SKM-1 treated with dmso at 0.1 percent for 144 hours (cell line): ENCODE measurements at regions not wholly inside any gene's neighbourhood (a gene's known extent, or its start where the extent isn't known, plus 50 kb on each side); places are given as distances from the start of the nearest gene placed in this dataset.

Experiments used
- DNase-seq: peaks from one replicate; lab custom pipeline; 2025; ENCODE audit not compliant: unreplicated experiment; lab: John Stamatoyannopoulos, UW

GRCh38 chrX:68897118-68897945 lies 68.5 kb downstream of the EFNB1 start:
- DNase-seq = no peak

DNA sequence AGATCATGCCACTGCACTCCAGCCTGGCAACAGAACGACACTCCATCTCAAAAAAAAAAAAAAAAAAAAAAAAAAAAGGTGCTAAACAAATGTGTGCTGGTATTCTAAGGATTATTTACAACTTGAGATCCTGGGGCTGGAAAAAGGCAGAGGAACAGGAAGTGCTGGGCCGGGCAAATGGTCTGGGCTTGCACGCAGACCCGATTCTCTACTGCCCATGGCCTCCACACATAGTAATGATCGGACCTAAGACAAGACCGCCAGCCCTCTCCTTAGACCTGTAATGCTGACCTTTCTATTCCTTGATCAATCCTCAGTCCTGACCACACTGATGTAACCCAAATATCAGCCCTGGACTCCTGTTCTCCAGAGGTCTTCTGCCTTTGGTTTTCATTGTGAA lies 67.8 kb downstream of the EFNB1 start:
- DNase-seq = no peak

DNA sequence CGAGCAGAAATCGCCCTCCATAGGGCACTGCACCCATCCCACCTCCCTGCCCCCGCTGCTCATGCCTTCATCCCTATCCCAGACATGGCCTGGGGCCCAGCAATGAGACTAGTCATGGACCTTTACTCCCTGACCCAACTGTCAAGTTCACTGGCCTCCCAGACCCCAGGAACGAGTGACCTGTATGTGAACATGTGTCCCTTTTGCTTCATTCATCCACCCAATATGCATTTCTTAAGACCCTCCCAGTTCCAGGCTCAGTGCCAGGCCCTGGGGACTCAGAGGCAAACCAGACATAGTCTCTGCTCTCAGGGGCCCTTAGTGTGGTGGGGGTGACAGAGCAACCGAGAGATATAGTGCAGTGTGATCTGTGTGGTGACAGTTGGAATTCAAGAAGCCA lies 67.0 kb downstream of the EFNB1 start:
- DNase-seq = no peak

DNA sequence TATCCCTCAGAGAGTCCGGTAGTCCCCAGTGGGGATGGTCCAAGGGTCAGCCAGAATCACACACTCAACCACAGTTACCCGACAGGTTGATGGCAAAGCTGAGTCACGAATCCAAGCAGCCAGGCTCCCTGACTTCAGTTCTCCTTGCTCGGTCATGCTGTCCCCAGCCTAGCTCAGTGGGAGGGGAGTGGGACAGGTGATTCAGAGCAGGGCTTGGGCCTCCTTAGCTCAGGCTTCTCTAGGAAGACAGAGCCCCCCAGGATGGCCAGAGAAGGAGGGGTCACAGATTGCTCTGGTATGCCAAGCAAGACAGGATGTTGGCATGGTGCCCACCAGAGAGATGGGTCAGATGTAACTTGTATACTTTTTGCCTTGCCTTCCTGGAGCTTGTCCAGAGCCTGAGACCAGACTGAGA lies 66.5 kb downstream of the EFNB1 start:
- DNase-seq = no peak

DNA sequence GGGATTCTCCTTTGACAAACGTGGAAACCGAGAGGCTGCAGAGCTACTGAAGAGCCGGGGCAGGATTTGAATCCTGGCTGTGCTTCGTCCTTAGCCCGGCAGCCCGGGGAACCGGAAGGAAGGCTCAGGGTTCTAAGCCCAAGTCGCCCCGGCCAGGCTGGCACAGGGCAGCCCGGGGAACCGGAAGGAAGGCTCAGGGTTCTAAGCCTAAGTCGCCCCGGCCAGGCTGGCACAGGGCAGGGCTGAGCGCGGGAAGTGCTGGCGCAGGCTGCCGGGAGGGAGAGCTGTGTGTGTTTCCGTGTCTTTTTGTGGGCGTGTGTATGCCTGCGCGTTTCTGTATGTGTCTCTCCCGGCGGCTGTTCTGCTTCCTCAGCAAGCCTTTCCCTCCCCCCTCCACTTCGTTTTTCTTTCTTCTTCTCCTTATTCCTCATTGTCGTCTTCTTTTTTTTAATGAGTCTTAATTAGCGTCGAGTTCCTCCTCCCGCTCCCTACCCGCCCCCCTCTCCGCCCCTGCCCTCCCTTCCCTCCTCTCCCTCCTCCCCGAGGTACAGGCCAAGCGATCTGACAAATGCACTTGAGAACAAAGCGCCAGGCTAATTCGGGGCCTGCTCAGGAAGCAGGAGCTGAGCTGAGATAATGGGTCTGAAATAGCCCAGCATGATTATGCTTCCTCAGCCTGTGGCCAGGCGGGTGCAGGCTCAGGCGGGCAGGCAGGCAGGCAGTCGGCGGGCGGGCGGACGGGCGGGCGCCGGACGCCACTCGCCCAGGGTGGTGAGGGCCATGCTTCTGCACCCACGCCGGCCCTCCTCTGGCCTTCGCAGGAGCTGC lies 65.9 kb downstream of the EFNB1 start:
- DNase-seq = peak; percentile 41

GRCh38 chrX:68894142-68894512 lies 65.3 kb downstream of the EFNB1 start:
- no peak for DNase-seq

DNA sequence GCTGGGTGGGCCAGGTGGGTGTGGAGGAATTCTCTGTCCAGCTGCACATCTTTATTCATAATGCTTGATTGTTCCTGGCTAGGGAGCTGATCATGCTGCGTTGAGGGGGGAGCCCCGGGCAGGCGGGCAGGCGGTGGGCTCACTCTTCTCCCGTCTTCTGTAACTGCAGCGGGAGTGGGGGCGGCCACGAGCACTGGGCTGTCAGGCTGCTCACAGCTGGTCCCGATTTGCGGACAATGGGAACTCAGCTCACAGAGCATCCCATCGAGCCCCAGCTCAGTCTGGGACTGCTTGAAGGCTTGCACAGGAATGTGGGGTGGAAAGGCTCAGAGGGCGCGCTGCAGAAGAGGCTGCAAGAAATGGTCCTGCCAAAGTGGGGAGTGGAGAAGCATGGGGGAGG lies 63.8 kb downstream of the EFNB1 start:
- DNase-seq = no peak

GRCh38 chrX:68892134-68892533 lies 63.3 kb downstream of the EFNB1 start:
- DNase-seq = no peak
